Left hindlimb (tissue), 1 donor: ENCODE measurements at regions not wholly inside any gene's neighbourhood (a gene's known extent, or its start where the extent isn't known, plus 50 kb on each side); places are given as distances from the start of the nearest gene placed in this dataset.
A peak's percentile ranks its signal among the peaks of the same experiment; 100 is the strongest.

ENCODE experiments used
- DNase-seq: peaks from one replicate; pipeline ENCODE4 v3.0.0-alpha.2; 2018

GRCh38 chr5:57831932-57832331 lies 349.3 kb upstream of the ACTBL2 start:
- DNase-seq: no peak

GRCh38 chr5:57831090-57831489 lies 348.5 kb upstream of the ACTBL2 start:
- no peak for DNase-seq

- DNase-seq: no peak
Observed at GRCh38 chr5:57828221-57828620, 345.6 kb upstream of the ACTBL2 start.

- no peak for DNase-seq
Observed at GRCh38 chr5:57825031-57825686, 342.5 kb upstream of the ACTBL2 start.

- no peak for DNase-seq
Observed at GRCh38 chr5:57824623-57825022, 342.0 kb upstream of the ACTBL2 start.

GRCh38 chr5:57824047-57824446 lies 341.4 kb upstream of the ACTBL2 start:
- DNase-seq: no peak

GRCh38 chr5:57822651-57823050 lies 340.0 kb upstream of the ACTBL2 start:
- no peak for DNase-seq

GRCh38 chr5:57818397-57818796 lies 335.8 kb upstream of the ACTBL2 start:
- DNase-seq: no peak

- DNase-seq: no peak
Observed at GRCh38 chr5:57817924-57818323, 335.3 kb upstream of the ACTBL2 start.

GRCh38 chr5:57817001-57817453 lies 334.4 kb upstream of the ACTBL2 start:
- no peak for DNase-seq

GRCh38 chr5:57816108-57816507 lies 333.5 kb upstream of the ACTBL2 start:
- DNase-seq: no peak

GRCh38 chr5:57805732-57806131 lies 323.1 kb upstream of the ACTBL2 start:
- no peak for DNase-seq

- DNase-seq: no peak
Observed at GRCh38 chr5:57805170-57805569, 322.6 kb upstream of the ACTBL2 start.

GRCh38 chr5:57804505-57804904 lies 321.9 kb upstream of the ACTBL2 start:
- no peak for DNase-seq

GRCh38 chr5:57804007-57804444 lies 321.4 kb upstream of the ACTBL2 start:
- no peak for DNase-seq

- no peak for DNase-seq
Observed at GRCh38 chr5:57802131-57802530, 319.5 kb upstream of the ACTBL2 start.

- no peak for DNase-seq
Observed at GRCh38 chr5:57795203-57795602, 312.6 kb upstream of the ACTBL2 start.

- DNase-seq: no peak
Observed at GRCh38 chr5:57791875-57792274, 309.3 kb upstream of the ACTBL2 start.

GRCh38 chr5:57785946-57786345 lies 303.3 kb upstream of the ACTBL2 start:
- no peak for DNase-seq

- DNase-seq: no peak
Observed at GRCh38 chr5:57784121-57784520, 301.5 kb upstream of the ACTBL2 start.

GRCh38 chr5:57783693-57784092 lies 301.1 kb upstream of the ACTBL2 start:
- no peak for DNase-seq

GRCh38 chr5:57780961-57781325 lies 298.3 kb upstream of the ACTBL2 start:
- no peak for DNase-seq

GRCh38 chr5:57780306-57780960 lies 297.8 kb upstream of the ACTBL2 start:
- no peak for DNase-seq

GRCh38 chr5:57779383-57780223 lies 297.0 kb upstream of the ACTBL2 start:
- DNase-seq: peak; percentile 62
